RWPE1 (cell line): ENCODE measurements at regions not wholly inside any gene's neighbourhood (a gene's known extent, or its start where the extent isn't known, plus 50 kb on each side); places are given as distances from the start of the nearest gene placed in this dataset.

Experiments
- CTCF ChIA-PET: fragments of 350-600 bp; sonication (Branson Sonifier 250); formaldehyde crosslinking; extraction: SDS; loops from one replicate; lab custom pipeline; 2021; lab: Yijun Ruan, JAX
- POLR2A ChIA-PET: fragments of 400-600 bp; formaldehyde crosslinking; extraction: SDS; loops from one replicate; lab custom pipeline; 2020; ENCODE audit warnings: antibody characterized with exemption; ENCODE audit not compliant: low non-redundant PET; lab: Yijun Ruan, JAX
- DNase-seq: peaks from one replicate; pipeline ENCODE4 v3.0.0; 2012; ENCODE audit warnings: low spot score
- H3K27ac ChIP-seq: fragments of 450-650 bp; 2 replicates; pipeline ENCODE4 v1.5.1; 2017
- CTCF ChIP-seq: fragments of 450-650 bp; conservative IDR thresholded peaks from 2 replicates; pipeline ENCODE4 v1.5.1; 2017; ENCODE audit warnings: low read depth, mild to moderate bottlenecking

DNA sequence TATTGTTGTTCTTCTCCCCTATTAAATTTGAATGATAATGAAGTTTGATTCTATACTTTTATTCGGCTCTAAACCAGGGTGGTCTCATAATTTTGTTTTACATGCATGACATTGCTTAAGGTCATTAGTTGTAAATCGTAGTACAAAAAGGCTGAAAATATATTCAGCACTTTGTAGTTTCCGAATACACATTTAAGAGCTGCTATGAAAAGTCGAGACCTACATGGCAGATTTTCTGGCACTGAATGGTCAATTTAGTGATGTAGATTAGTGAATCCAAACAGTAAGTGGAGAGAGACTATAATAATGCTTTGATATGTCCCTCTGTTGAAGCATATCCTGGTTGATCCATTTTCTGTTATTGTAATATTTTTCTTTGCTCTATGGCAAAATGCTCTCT lies 254.0 kb upstream of the SOX2 start:
- POLR2A ChIA-PET: no interaction called here
- DNase-seq: no peak
- no peak overlapping the region for H3K27ac ChIP-seq
- no peak for TF ChIP-seq CTCF
- CTCF ChIA-PET: interaction anchor here (0.6 kb wide), 1 partner anchor 55 kb away, joined by 3 read pairs; no protein-coding TSS in a partner anchor

GRCh38 chr3:181457190-181457589 lies 254.5 kb upstream of the SOX2 start:
- TF ChIP-seq CTCF: no peak
- CTCF ChIA-PET: interaction anchor here (0.6 kb wide), 1 partner anchor 55 kb away, joined by 3 read pairs; no protein-coding TSS in a partner anchor
- no peak for DNase-seq
- POLR2A ChIA-PET: no interaction called here
- H3K27ac ChIP-seq: no peak overlapping the region

GRCh38 chr3:181455276-181455675 lies 256.4 kb upstream of the SOX2 start:
- POLR2A ChIA-PET: no interaction called here

GRCh38 chr3:181454451-181455027 lies 257.2 kb upstream of the SOX2 start:
- no peak for DNase-seq
- TF ChIP-seq CTCF: no peak
- no peak overlapping the region for H3K27ac ChIP-seq
- ChIA-PET POLR2A (no interaction called here), CTCF (interaction anchor here (0.6 kb wide), 1 partner anchor 1361 kb away, joined by 4 read pairs; no protein-coding TSS in a partner anchor)

More at GRCh38 chr3:181455276-181455675, 256.4 kb upstream of the SOX2 start:
- no peak overlapping the region for H3K27ac ChIP-seq
- no peak for TF ChIP-seq CTCF
- CTCF ChIA-PET: no interaction called here
- no peak for DNase-seq

GRCh38 chr3:181446741-181447140 lies 265.0 kb upstream of the SOX2 start:
- no peak for DNase-seq
- no peak overlapping the region for H3K27ac ChIP-seq
- no peak for TF ChIP-seq CTCF
- POLR2A ChIA-PET: no interaction called here
- CTCF ChIA-PET: no interaction called here

DNA sequence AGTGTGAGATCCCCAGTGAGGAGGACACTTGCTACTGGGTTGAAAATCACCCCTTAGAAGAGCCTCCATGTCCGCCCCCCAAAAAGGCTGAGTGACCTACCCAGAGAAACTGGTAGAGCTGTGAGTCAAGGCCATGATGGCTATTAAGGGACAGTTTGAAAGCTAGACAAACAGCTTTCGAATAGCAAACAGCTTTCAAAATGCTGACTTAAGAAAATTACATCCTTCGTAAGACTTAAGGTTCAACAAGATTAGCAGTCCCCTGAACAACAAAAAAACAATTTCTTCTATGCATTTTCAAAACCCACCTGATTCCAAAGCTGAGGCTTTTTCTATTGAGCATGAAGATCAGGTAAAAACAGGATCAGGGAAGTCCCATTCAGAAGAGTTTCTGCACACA lies 269.7 kb upstream of the SOX2 start:
- POLR2A ChIA-PET: no interaction called here
- H3K27ac ChIP-seq: no peak overlapping the region
- no peak for TF ChIP-seq CTCF
- CTCF ChIA-PET: no interaction called here
- DNase-seq: no peak
